SK-N-SH (cell line): ENCODE measurements at regions not wholly inside any gene's neighbourhood (a gene's known extent, or its start where the extent isn't known, plus 50 kb on each side); places are given as distances from the start of the nearest gene placed in this dataset.

Experiments
- CHD2 ChIP-seq: fragments of 150-350 bp; IDR thresholded peaks from 2 replicates; pipeline ENCODE4 v1.6.1; 2018; ENCODE audit warnings: low read length; ENCODE audit not compliant: partially characterized antibody
- CTCF ChIP-seq: fragments of 200-600 bp; sonication (generic); IDR thresholded peaks from 2 replicates; pipeline ENCODE4 v1.6.1; 2017; ENCODE audit warnings: antibody characterized with exemption, mild to moderate bottlenecking, moderate library complexity

- no peak for TF ChIP-seq CHD2
- TF ChIP-seq CTCF: no peak
Measured at GRCh38 chr4:17058536-17058915, 160.1 kb upstream of the LDB2 start.
